HG03039 (cell line): ENCODE measurements at regions not wholly inside any gene's neighbourhood (a gene's known extent, or its start where the extent isn't known, plus 50 kb on each side); places are given as distances from the start of the nearest gene placed in this dataset.

ENCODE experiments used
- ATAC-seq: cut with Tn5 transposase; IDR thresholded peaks from one replicate; pipeline ENCODE4 v1.9.1; 2021; ENCODE audit warnings: mild to moderate bottlenecking, moderate library complexity; ENCODE audit not compliant: unreplicated experiment

GRCh38 chr18:11237484-11237883 is 88.1 kb upstream of the PIEZO2 start:
- ATAC-seq, result no peak

DNA sequence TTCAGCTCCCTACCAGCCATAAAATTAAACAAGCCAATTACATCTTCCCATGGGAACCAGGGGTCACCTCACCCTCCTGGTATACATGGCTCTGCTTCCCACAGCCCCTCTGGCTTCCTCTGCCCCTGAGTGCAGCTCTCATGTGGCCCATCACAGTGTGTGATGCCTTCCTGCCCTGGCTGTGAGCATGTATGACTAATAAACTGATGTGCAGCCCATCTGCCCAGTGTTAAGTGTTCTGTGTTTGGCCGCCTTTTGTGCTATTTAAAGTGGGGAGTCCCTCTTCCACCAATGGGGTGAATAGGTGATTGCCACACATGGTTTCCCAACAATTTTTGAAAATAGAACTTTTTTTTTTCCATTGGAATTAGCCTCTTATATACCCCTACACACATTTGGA is 87.7 kb upstream of the PIEZO2 start:
- no peak for ATAC-seq

GRCh38 chr18:11224153-11224552 is 74.8 kb upstream of the PIEZO2 start:
- no peak for ATAC-seq

DNA sequence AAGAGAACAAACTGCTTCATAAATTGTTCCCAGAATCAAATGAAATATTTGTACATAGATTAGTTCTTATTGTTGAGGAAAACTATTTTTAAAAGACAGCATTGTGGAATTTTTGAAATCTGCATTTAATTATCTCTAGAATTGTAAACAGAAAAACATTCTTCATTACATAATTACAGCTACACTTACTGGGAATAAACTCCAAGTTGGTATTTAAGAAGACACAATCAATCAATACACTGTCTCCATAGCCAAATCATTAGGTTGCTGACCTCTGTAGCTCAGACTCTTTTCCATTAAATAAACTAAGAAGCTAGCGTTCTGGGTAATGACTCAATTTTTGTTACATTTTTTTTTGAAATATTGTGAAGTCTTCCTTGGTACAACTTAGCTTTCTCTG is 70.2 kb upstream of the PIEZO2 start:
- no peak for ATAC-seq

- no peak for ATAC-seq
Measured at GRCh38 chr18:11215216-11215615, 65.8 kb upstream of the PIEZO2 start.

GRCh38 chr18:11204020-11204419 is 54.7 kb upstream of the PIEZO2 start:
- no peak for ATAC-seq

GRCh38 chr18:11199477-11199876 is 50.1 kb upstream of the PIEZO2 start:
- no peak for ATAC-seq
